SK-N-SH (cell line): ENCODE measurements at regions not wholly inside any gene's neighbourhood (a gene's known extent, or its start where the extent isn't known, plus 50 kb on each side); places are given as distances from the start of the nearest gene placed in this dataset.

Experiments
- CTCF ChIA-PET: fragments of 300-600, 350-600 bp; formaldehyde crosslinking; extraction: SDS; loops from one replicate; lab custom pipeline; 2021; lab: Yijun Ruan, JAX
- POLR2A ChIA-PET: fragments of 350-600 bp; sonication (Branson Sonifier 250); formaldehyde crosslinking; extraction: SDS; loops from one replicate; lab custom pipeline; 2020; ENCODE audit warnings: antibody characterized with exemption, inconsistent platforms; lab: Yijun Ruan, JAX
- DNase-seq: peaks from one replicate; pipeline ENCODE4 v3.0.0; 2012
- H2AFZ ChIP-seq: fragments of 200-600 bp; sonication (generic); 2 replicates; pipeline ENCODE4 v1.8.1; 2016; ENCODE audit warnings: antibody characterized with exemption, mild to moderate bottlenecking, low read depth
- H3F3A ChIP-seq: fragments of 200-600 bp; sonication (generic); replicated peaks from 2 replicates; pipeline ENCODE3; 2016; ENCODE audit warnings: antibody characterized with exemption, mild to moderate bottlenecking; ENCODE audit not compliant: insufficient read depth
- H3K27ac ChIP-seq, 2 experiments: fragments of 200-500 bp in 1 of 2; fragments of 200-600 bp in 1 of 2; sonication (Bioruptor generic) in 1 of 2; sonication (generic), shearing (Covaris generic) in 1 of 2; 2 replicates each; pipeline versions ENCODE4 v1.5.1 to v1.6.1; 2014 to 2016; ENCODE audit warnings: low read depth in 2 of 2, inconsistent platforms in 1 of 2, low read length in 1 of 2, mild to moderate bottlenecking in 1 of 2, mixed read lengths in 1 of 2
- H3K27me3 ChIP-seq: fragments of 200-600 bp; sonication (generic), shearing (Covaris generic); 2 replicates; pipeline ENCODE4 v1.6.1; 2016; ENCODE audit warnings: mixed run types; ENCODE audit not compliant: insufficient read depth
- H3K36me3 ChIP-seq, 2 experiments: fragments of 200-500 bp in 1 of 2; fragments of 200-600 bp in 1 of 2; sonication (Bioruptor generic) in 1 of 2; sonication (generic) in 1 of 2; replicated peaks in 1 of 2; 2 replicates each; pipeline versions ENCODE3 to v1.5.1; 2014 to 2016; ENCODE audit warnings: low read length in 1 of 2, mild to moderate bottlenecking in 1 of 2; ENCODE audit not compliant: insufficient read depth in 2 of 2, control insufficient read depth in 1 of 2
- H3K4me1 ChIP-seq, 2 experiments: fragments of 200-500 bp in 1 of 2; fragments of 200-600 bp in 1 of 2; sonication (Bioruptor generic) in 1 of 2; sonication (generic), shearing (Covaris generic) in 1 of 2; 2 replicates each; pipeline versions ENCODE4 v1.5.1 to v1.6.1; 2014 to 2016; ENCODE audit warnings: low read depth in 1 of 2, low read length in 1 of 2, mixed run types in 1 of 2; ENCODE audit not compliant: insufficient read depth in 2 of 2, control insufficient read depth in 1 of 2
- H3K4me2 ChIP-seq: fragments of 200-600 bp; sonication (generic), shearing (Covaris generic); 2 replicates; pipeline ENCODE4 v1.6.1; 2017; ENCODE audit warnings: mixed run types
- H3K4me3 ChIP-seq, 2 experiments: fragments of 200-500 bp in 1 of 2; fragments of 200-600 bp in 1 of 2; sonication (Bioruptor generic) in 1 of 2; sonication (generic), shearing (Covaris generic) in 1 of 2; 2 replicates each; pipeline versions ENCODE4 v1.5.1 to v1.8.1; 2014 to 2016; ENCODE audit warnings: low read depth in 2 of 2, inconsistent platforms in 1 of 2, low read length in 1 of 2, mild to moderate bottlenecking in 1 of 2, mixed read lengths in 1 of 2, moderate library complexity in 1 of 2
- H3K79me2 ChIP-seq: fragments of 200-600 bp; sonication (generic); 2 replicates; pipeline ENCODE4 v1.8.1; 2017; ENCODE audit warnings: mild to moderate bottlenecking; ENCODE audit not compliant: insufficient read depth
- H3K9ac ChIP-seq: fragments of 200-600 bp; sonication (generic); 2 replicates; pipeline ENCODE4 v1.6.1; 2017; ENCODE audit warnings: mixed run types
- H3K9me2 ChIP-seq: fragments of 200-600 bp; sonication (generic); 2 replicates; pipeline ENCODE4 v1.6.1; 2017; ENCODE audit warnings: mixed run types
- H3K9me3 ChIP-seq: fragments of 200-600 bp; sonication (generic); 2 replicates; pipeline ENCODE4 v1.6.1; 2017; ENCODE audit warnings: mixed run types, mild to moderate bottlenecking, moderate library complexity
- H4K20me1 ChIP-seq: fragments of 200-600 bp; sonication (generic); 2 replicates; pipeline ENCODE4 v1.6.1; 2017; ENCODE audit warnings: mild to moderate bottlenecking, mixed run types; ENCODE audit not compliant: insufficient read depth
- CHD2 ChIP-seq: fragments of 150-350 bp; IDR thresholded peaks from 2 replicates; pipeline ENCODE4 v1.6.1; 2018; ENCODE audit warnings: low read length; ENCODE audit not compliant: partially characterized antibody
- EZH2phosphoT487 ChIP-seq: fragments of 200-600 bp; sonication (generic); IDR thresholded peaks from 2 replicates; pipeline ENCODE4 v1.6.1; 2017; ENCODE audit warnings: low read depth, mixed run types, mild to moderate bottlenecking, antibody characterized with exemption, moderate library complexity, borderline replicate concordance
- FOSL2 ChIP-seq: IDR thresholded peaks from 2 replicates; pipeline ENCODE4 v1.4.0; 2012; ENCODE audit warnings: low read depth, mild to moderate bottlenecking, moderate library complexity, borderline replicate concordance
- GABPA ChIP-seq: IDR thresholded peaks from 2 replicates; pipeline ENCODE4 v1.4.0; 2012; ENCODE audit warnings: low read depth, mild to moderate bottlenecking
- RFX5 ChIP-seq: IDR thresholded peaks from 2 replicates; pipeline ENCODE4 v1.6.1; 2012; ENCODE audit warnings: mild to moderate bottlenecking, improper control_type of control experiment, low read length
- TEAD4 ChIP-seq: IDR thresholded peaks from 2 replicates; pipeline ENCODE4 v1.4.0; 2012; ENCODE audit warnings: mild to moderate bottlenecking, borderline replicate concordance; ENCODE audit not compliant: insufficient read depth
- WGBS: methylation state at CpG from one replicate; pipeline ENCODE4 v1.1.6; 2017; ENCODE audit warnings: low lambda C conversion rate; 5-methylcytosine and 5-hydroxymethylcytosine counted together
- TF ChIP-seq, protein P1 (sequence below): fragments of 150-350 bp; IDR thresholded peaks from 2 replicates; pipeline ENCODE4 v1.6.1; 2016; ENCODE audit warnings: mild to moderate bottlenecking, low read depth, low read length
- TF ChIP-seq, protein P2 (sequence below): IDR thresholded peaks from 2 replicates; pipeline ENCODE4 v1.6.1; 2012; ENCODE audit warnings: mild to moderate bottlenecking, low read depth, low read length, moderate library complexity
- TF ChIP-seq, protein P3 (sequence below): IDR thresholded peaks from 2 replicates; pipeline ENCODE4; 2012
- TF ChIP-seq, protein P4 (sequence below): fragments of 200-600 bp; sonication (generic); IDR thresholded peaks from 2 replicates; pipeline ENCODE4 v1.6.1; 2017; ENCODE audit warnings: antibody characterized with exemption, mild to moderate bottlenecking, moderate library complexity

DNA sequence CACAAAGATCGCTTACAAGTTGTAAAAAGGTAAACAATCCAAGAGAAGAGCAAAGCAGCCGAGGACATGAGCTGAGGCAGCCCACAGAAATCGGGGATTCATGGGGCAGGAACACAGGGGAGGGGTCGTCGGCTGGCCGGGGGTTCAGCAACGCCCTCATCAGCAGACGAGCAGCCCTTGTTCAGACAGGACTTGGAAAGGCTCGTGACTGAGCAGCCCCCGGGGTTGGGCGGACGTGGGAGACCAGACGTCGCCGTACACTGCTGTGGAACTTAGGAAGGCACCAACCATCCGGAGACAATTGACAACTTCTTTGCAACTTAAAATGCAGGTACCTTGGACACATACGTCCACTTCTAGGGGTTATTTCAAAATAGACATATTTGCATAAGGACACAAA lies 370.5 kb downstream of the BRD1 start:
- POLR2A ChIA-PET, result no interaction called here
- no peaks in the 10 kb centered on the region for H3K9me3 ChIP-seq
- WGBS, result 8% methylated on average over 17 of the region's 17 CpGs

More for the DNA sequence above, 370.5 kb downstream of the BRD1 start:
- Histone ChIP-seq H3K27me3 (peaks cover 15% of the 10 kb centered on the region; the same call in 1 of the 2 replicates), H3K27ac (no peak overlapping the region), H3F3A (no peaks in the 10 kb centered on the region), H3K9ac (no peak overlapping the region), H2AFZ (no peak overlapping the region), H3K9me2 (no peaks in the 10 kb centered on the region), H3K36me3 (no peaks in the 10 kb centered on the region), H3K4me2 (0 out of 2 replicates have a peak overlapping the region, but pooled peaks have one; percentile 19), H3K79me2 (no peaks in the 10 kb centered on the region), H3K4me1 (no peaks in the 10 kb centered on the region), H3K4me3 (no peak overlapping the region), H4K20me1 (no peaks in the 10 kb centered on the region)
- TF ChIP-seq FOSL2 (no peak), TEAD4 (no peak), EZH2phosphoT487 (no peak), CHD2 (no peak), RFX5 (no peak), GABPA (no peak)
- TF ChIP-seq, protein P1, sequence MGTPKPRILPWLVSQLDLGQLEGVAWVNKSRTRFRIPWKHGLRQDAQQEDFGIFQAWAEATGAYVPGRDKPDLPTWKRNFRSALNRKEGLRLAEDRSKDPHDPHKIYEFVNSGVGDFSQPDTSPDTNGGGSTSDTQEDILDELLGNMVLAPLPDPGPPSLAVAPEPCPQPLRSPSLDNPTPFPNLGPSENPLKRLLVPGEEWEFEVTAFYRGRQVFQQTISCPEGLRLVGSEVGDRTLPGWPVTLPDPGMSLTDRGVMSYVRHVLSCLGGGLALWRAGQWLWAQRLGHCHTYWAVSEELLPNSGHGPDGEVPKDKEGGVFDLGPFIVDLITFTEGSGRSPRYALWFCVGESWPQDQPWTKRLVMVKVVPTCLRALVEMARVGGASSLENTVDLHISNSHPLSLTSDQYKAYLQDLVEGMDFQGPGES, result no peak
- TF ChIP-seq, protein P2, sequence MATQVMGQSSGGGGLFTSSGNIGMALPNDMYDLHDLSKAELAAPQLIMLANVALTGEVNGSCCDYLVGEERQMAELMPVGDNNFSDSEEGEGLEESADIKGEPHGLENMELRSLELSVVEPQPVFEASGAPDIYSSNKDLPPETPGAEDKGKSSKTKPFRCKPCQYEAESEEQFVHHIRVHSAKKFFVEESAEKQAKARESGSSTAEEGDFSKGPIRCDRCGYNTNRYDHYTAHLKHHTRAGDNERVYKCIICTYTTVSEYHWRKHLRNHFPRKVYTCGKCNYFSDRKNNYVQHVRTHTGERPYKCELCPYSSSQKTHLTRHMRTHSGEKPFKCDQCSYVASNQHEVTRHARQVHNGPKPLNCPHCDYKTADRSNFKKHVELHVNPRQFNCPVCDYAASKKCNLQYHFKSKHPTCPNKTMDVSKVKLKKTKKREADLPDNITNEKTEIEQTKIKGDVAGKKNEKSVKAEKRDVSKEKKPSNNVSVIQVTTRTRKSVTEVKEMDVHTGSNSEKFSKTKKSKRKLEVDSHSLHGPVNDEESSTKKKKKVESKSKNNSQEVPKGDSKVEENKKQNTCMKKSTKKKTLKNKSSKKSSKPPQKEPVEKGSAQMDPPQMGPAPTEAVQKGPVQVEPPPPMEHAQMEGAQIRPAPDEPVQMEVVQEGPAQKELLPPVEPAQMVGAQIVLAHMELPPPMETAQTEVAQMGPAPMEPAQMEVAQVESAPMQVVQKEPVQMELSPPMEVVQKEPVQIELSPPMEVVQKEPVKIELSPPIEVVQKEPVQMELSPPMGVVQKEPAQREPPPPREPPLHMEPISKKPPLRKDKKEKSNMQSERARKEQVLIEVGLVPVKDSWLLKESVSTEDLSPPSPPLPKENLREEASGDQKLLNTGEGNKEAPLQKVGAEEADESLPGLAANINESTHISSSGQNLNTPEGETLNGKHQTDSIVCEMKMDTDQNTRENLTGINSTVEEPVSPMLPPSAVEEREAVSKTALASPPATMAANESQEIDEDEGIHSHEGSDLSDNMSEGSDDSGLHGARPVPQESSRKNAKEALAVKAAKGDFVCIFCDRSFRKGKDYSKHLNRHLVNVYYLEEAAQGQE, result no peak
- TF ChIP-seq, protein P3, sequence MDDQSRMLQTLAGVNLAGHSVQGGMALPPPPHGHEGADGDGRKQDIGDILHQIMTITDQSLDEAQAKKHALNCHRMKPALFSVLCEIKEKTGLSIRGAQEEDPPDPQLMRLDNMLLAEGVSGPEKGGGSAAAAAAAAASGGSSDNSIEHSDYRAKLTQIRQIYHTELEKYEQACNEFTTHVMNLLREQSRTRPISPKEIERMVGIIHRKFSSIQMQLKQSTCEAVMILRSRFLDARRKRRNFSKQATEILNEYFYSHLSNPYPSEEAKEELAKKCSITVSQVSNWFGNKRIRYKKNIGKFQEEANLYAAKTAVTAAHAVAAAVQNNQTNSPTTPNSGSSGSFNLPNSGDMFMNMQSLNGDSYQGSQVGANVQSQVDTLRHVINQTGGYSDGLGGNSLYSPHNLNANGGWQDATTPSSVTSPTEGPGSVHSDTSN, result no peak
- TF ChIP-seq, protein P4, sequence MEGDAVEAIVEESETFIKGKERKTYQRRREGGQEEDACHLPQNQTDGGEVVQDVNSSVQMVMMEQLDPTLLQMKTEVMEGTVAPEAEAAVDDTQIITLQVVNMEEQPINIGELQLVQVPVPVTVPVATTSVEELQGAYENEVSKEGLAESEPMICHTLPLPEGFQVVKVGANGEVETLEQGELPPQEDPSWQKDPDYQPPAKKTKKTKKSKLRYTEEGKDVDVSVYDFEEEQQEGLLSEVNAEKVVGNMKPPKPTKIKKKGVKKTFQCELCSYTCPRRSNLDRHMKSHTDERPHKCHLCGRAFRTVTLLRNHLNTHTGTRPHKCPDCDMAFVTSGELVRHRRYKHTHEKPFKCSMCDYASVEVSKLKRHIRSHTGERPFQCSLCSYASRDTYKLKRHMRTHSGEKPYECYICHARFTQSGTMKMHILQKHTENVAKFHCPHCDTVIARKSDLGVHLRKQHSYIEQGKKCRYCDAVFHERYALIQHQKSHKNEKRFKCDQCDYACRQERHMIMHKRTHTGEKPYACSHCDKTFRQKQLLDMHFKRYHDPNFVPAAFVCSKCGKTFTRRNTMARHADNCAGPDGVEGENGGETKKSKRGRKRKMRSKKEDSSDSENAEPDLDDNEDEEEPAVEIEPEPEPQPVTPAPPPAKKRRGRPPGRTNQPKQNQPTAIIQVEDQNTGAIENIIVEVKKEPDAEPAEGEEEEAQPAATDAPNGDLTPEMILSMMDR, result no peak
- CTCF ChIA-PET, result interaction anchor here (0.5 kb wide), 1 partner anchor 435 kb away, joined by 3 read pairs; no protein-coding TSS in a partner anchor
- no peak for DNase-seq
